CD4-positive, alpha-beta T cell (primary cell): ENCODE measurements at regions not wholly inside any gene's neighbourhood (a gene's known extent, or its start where the extent isn't known, plus 50 kb on each side); places are given as distances from the start of the nearest gene placed in this dataset.

Experiments
- ATAC-seq: fragments of 200-7000 bp; cut with Tn5 transposase; one replicate; pipeline ENCODE4 v1.10.0; 2022; ENCODE audit warnings: mild to moderate bottlenecking; ENCODE audit not compliant: poor library complexity
- CTCF ChIA-PET: fragments of 350-600 bp; sonication (Branson Sonifier 250); formaldehyde crosslinking; loops from one replicate; lab custom pipeline; 2021; ENCODE audit warnings: antibody characterized with exemption, inconsistent platforms; lab: Charles Lee
- POLR2A ChIA-PET: fragments of 350-600 bp; sonication (Branson Sonifier 250); formaldehyde crosslinking; loops from one replicate; lab custom pipeline; 2021; ENCODE audit warnings: antibody characterized with exemption, inconsistent platforms; lab: Charles Lee
- DNase-seq, 14 experiments: peaks; one replicate each; pipeline ENCODE4 v3.0.0-alpha.2; 2013 to 2020; ENCODE audit warnings: mixed read lengths in 2 of 14
- H3K27ac ChIP-seq, 2 donors: one replicate each; pipeline versions ENCODE4 v1.5.1 to v1.7.0; 2013; ENCODE audit warnings: low read length in 2 of 2, low read depth in 1 of 2, mild to moderate bottlenecking in 1 of 2
- H3K27me3 ChIP-seq, 2 experiments: 1 replicate in 1 of 2; 2 replicates in 1 of 2; pipeline versions ENCODE4 v1.6.1 to v1.7.0; 2013; ENCODE audit warnings: low read length in 2 of 2, control low read depth in 1 of 2, mild to moderate bottlenecking in 1 of 2, moderate library complexity in 1 of 2; ENCODE audit not compliant: insufficient read depth in 2 of 2, control insufficient read depth in 1 of 2
- H3K36me3 ChIP-seq: one replicate; pipeline ENCODE4 v1.6.1; 2013; ENCODE audit warnings: low read length, control low read depth; ENCODE audit not compliant: insufficient read depth
- H3K4me1 ChIP-seq: one replicate; pipeline ENCODE4 v1.6.1; 2013; ENCODE audit warnings: low read length, control low read depth; ENCODE audit not compliant: insufficient read depth
- H3K4me3 ChIP-seq: one replicate; pipeline ENCODE4 v1.5.1; 2013; ENCODE audit warnings: mild to moderate bottlenecking, low read length, moderate library complexity
- H3K9me3 ChIP-seq, 2 experiments: 1 replicate in 1 of 2; 2 replicates in 1 of 2; pipeline versions ENCODE4 v1.6.1 to v1.7.0; 2013; ENCODE audit warnings: low read length in 2 of 2, mild to moderate bottlenecking in 2 of 2, control low read depth in 1 of 2, moderate library complexity in 1 of 2; ENCODE audit not compliant: control insufficient read depth in 1 of 2, insufficient read depth in 1 of 2
- H3K27ac Mint-ChIP-seq: one replicate; pipeline ENCODE4 v1.8.0; 2020; ENCODE audit warnings: mixed read lengths
- H3K27me3 Mint-ChIP-seq: one replicate; pipeline ENCODE4 v1.8.0; 2021; ENCODE audit warnings: mixed read lengths
- H3K36me3 Mint-ChIP-seq: one replicate; pipeline ENCODE4 v1.8.0; 2021; ENCODE audit warnings: low read depth, mixed read lengths
- H3K4me1 Mint-ChIP-seq: one replicate; pipeline ENCODE4 v1.8.0; 2021; ENCODE audit warnings: low read depth, mixed read lengths
- H3K4me3 Mint-ChIP-seq: one replicate; pipeline ENCODE4 v1.8.0; 2020; ENCODE audit warnings: mild to moderate bottlenecking, mixed read lengths
- H3K9me3 Mint-ChIP-seq: one replicate; pipeline ENCODE4 v1.8.0; 2020; ENCODE audit warnings: mixed read lengths
- CTCF ChIP-seq: fragments of 200-600 bp; IDR thresholded peaks from one replicate; pipeline ENCODE4 v1.8.0; 2022; ENCODE audit warnings: antibody characterized with exemption, mild to moderate bottlenecking
- intact Hi-C, 2 experiments: fragments of 100-400 bp; cut with DNase I in 1 of 2; cut with micrococcal nuclease in 1 of 2; formaldehyde crosslinking; loops; one replicate each; pipeline versions ENCODE4 v1.15.1 to v1.9.0; 2023 to 2025; cut with DNase I, micrococcal nuclease

GRCh38 chr5:13508559-13508958 lies 435.9 kb downstream of the DNAH5 start:
- no peak overlapping the region for H3K4me3 Mint-ChIP-seq
- ChIA-PET CTCF (no interaction called here), POLR2A (no interaction called here)
- no peaks in the 10 kb centered on the region for H3K4me1 Mint-ChIP-seq
- TF ChIP-seq CTCF = no peak
- Histone ChIP-seq H3K36me3 (no peaks in the 10 kb centered on the region), H3K9me3 (no peaks in the 10 kb centered on the region), H3K4me1 (no peaks in the 10 kb centered on the region), H3K27me3 (no peaks in the 10 kb centered on the region), H3K4me3 (no peak overlapping the region), H3K27ac (no peak overlapping the region)
- no peaks in the 10 kb centered on the region for H3K9me3 Mint-ChIP-seq
- ATAC-seq = no peak
- H3K36me3 Mint-ChIP-seq = no peaks in the 10 kb centered on the region
- H3K27ac Mint-ChIP-seq = no peak overlapping the region
- no peak for DNase-seq
- H3K27me3 Mint-ChIP-seq = no peaks in the 10 kb centered on the region
- intact Hi-C loops = no loop called here

GRCh38 chr5:13505326-13505725 lies 439.2 kb downstream of the DNAH5 start:
- intact Hi-C loops = no loop called here
- POLR2A ChIA-PET = no interaction called here
- H3K4me1 Mint-ChIP-seq = no peaks in the 10 kb centered on the region

GRCh38 chr5:13503017-13503416 lies 441.5 kb downstream of the DNAH5 start:
- Histone ChIP-seq H3K9me3 (peaks cover 0 to 3% of the 10 kb centered on the region in 2 experiments), H3K4me1 (no peaks in the 10 kb centered on the region), H3K27me3 (no peaks in the 10 kb centered on the region), H3K4me3 (no peak overlapping the region), H3K36me3 (no peaks in the 10 kb centered on the region), H3K27ac (no peak overlapping the region)
- no peaks in the 10 kb centered on the region for H3K4me1 Mint-ChIP-seq
- no peaks in the 10 kb centered on the region for H3K9me3 Mint-ChIP-seq
- CTCF ChIA-PET = no interaction called here
- no peaks in the 10 kb centered on the region for H3K36me3 Mint-ChIP-seq
- no peaks in the 10 kb centered on the region for H3K27me3 Mint-ChIP-seq
- DNase-seq (no peak), ATAC-seq (no peak)
- POLR2A ChIA-PET = no interaction called here
- H3K4me3 Mint-ChIP-seq = no peak overlapping the region
- no peak overlapping the region for H3K27ac Mint-ChIP-seq
- intact Hi-C loops = no loop called here
- TF ChIP-seq CTCF = no peak

More at GRCh38 chr5:13505326-13505725, 439.2 kb downstream of the DNAH5 start:
- CTCF ChIA-PET = no interaction called here
- Mint-ChIP-seq H3K27ac (no peak overlapping the region), H3K36me3 (no peaks in the 10 kb centered on the region), H3K9me3 (no peaks in the 10 kb centered on the region), H3K4me3 (no peak overlapping the region), H3K27me3 (no peaks in the 10 kb centered on the region)
- no peak for TF ChIP-seq CTCF
- H3K9me3 ChIP-seq = peaks cover 0 to 3% of the 10 kb centered on the region in 2 experiments
- H3K27ac ChIP-seq = no peak overlapping the region
- no peaks in the 10 kb centered on the region for H3K27me3 ChIP-seq
- no peaks in the 10 kb centered on the region for H3K4me1 ChIP-seq
- H3K4me3 ChIP-seq = no peak overlapping the region
- ATAC-seq = no peak
- H3K36me3 ChIP-seq = no peaks in the 10 kb centered on the region
- no peak for DNase-seq
